ENCODE measurements at regions not wholly inside any gene's neighbourhood (a gene's known extent, or its start where the extent isn't known, plus 50 kb on each side); places are given as distances from the start of the nearest gene placed in this dataset.

- WGBS, 2 donors (ENCODE audit: low coverage in 1 of 2), result 84% methylated on average over 5 of the region's 6 CpGs; no CpG with 5 or more reads in 1 of the 2 donors
Observed at GRCh38 chr2:128782411-128783192, 463.9 kb upstream of the HS6ST1 start.

GRCh38 chr2:128783193-128783671 lies 464.6 kb upstream of the HS6ST1 start:
- no peaks in the 10 kb centered on the region for H3K4me1 ChIP-seq
- H3K9me3 ChIP-seq, result no peaks in the 10 kb centered on the region
- H3K27me3 ChIP-seq, result peaks cover 9% of the 10 kb centered on the region
- no peak overlapping the region for H3K4me3 ChIP-seq
- no peak for TF ChIP-seq EP300 (IDR thresholded peaks at IDR 0.05)
- TF ChIP-seq POLR2A (IDR thresholded peaks at IDR 0.05), result no peak
- TF ChIP-seq POLR2AphosphoS5 (IDR thresholded peaks at IDR 0.05), result no peak
- TF ChIP-seq, protein P1, sequence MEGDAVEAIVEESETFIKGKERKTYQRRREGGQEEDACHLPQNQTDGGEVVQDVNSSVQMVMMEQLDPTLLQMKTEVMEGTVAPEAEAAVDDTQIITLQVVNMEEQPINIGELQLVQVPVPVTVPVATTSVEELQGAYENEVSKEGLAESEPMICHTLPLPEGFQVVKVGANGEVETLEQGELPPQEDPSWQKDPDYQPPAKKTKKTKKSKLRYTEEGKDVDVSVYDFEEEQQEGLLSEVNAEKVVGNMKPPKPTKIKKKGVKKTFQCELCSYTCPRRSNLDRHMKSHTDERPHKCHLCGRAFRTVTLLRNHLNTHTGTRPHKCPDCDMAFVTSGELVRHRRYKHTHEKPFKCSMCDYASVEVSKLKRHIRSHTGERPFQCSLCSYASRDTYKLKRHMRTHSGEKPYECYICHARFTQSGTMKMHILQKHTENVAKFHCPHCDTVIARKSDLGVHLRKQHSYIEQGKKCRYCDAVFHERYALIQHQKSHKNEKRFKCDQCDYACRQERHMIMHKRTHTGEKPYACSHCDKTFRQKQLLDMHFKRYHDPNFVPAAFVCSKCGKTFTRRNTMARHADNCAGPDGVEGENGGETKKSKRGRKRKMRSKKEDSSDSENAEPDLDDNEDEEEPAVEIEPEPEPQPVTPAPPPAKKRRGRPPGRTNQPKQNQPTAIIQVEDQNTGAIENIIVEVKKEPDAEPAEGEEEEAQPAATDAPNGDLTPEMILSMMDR (IDR thresholded peaks at IDR 0.05), result no peak
- H3K36me3 ChIP-seq, result no peaks in the 10 kb centered on the region
- 61 to 87% methylated on average over 4 of the region's 9 CpGs for WGBS, 2 donors (ENCODE audit: low coverage in 1 of 2)
- no peak overlapping the region for H3K27ac ChIP-seq
- no peak for ATAC-seq

More at GRCh38 chr2:128782411-128783192, 463.9 kb upstream of the HS6ST1 start:
- no peak overlapping the region for H3K27ac ChIP-seq
- H3K4me3 ChIP-seq, result no peak overlapping the region
- no peak for TF ChIP-seq POLR2AphosphoS5 (IDR thresholded peaks at IDR 0.05)
- no peak for TF ChIP-seq POLR2A (IDR thresholded peaks at IDR 0.05)
- TF ChIP-seq, protein P1 (IDR thresholded peaks at IDR 0.05), result no peak
- no peak for TF ChIP-seq EP300 (IDR thresholded peaks at IDR 0.05)
- H3K27me3 ChIP-seq, result peaks cover 9% of the 10 kb centered on the region
- no peaks in the 10 kb centered on the region for H3K9me3 ChIP-seq
- ATAC-seq, result no peak
- H3K4me1 ChIP-seq, result no peaks in the 10 kb centered on the region
- no peaks in the 10 kb centered on the region for H3K36me3 ChIP-seq

GRCh38 chr2:128783896-128784295 lies 465.2 kb upstream of the HS6ST1 start:
- no peak for ATAC-seq
- H3K9me3 ChIP-seq, result no peaks in the 10 kb centered on the region
- no peaks in the 10 kb centered on the region for H3K36me3 ChIP-seq
- H3K4me1 ChIP-seq, result no peaks in the 10 kb centered on the region
- no peak overlapping the region for H3K4me3 ChIP-seq
- no peak overlapping the region for H3K27ac ChIP-seq
- TF ChIP-seq, protein P1 (IDR thresholded peaks at IDR 0.05), result no peak
- TF ChIP-seq EP300 (IDR thresholded peaks at IDR 0.05), result no peak
- TF ChIP-seq POLR2AphosphoS5 (IDR thresholded peaks at IDR 0.05), result no peak
- TF ChIP-seq POLR2A (IDR thresholded peaks at IDR 0.05), result no peak
- peaks cover 9% of the 10 kb centered on the region for H3K27me3 ChIP-seq
- WGBS, 2 donors (ENCODE audit: low coverage in 1 of 2), result 50% methylated on average over 2 of the region's 10 CpGs; no CpG with 5 or more reads in 1 of the 2 donors

DNA sequence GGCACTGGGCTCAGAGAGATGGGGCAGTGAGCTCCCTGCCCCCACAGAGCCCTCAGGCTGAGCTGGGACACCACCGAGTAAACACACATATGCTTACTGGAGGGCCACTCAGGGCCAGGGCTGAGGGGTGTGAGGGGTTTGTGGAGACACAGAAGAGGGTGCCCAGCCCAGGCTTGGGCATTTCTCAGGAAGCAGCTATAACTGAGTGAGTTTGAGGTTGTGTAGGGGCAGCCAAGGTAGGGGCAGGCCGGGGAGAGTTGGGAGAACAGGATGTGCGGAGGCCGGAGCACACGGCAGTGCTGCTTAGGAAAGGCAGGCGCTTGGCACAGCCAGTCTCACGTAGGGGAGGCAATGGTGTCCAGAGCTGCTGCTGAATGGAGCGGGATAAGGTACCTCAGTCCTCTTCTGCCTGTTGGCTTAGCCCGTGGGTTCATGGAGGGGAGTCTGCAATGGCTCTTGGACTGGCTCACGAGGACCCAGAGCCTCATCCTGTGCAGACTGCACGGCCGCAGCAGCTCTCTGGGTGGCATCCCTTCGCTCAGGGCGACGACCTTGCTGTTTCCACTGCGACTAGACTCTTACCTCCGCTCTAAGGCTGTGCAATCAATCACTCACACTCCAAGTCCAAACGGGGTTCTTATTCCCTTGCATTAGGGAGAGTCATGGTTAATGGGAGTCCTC lies 466.1 kb upstream of the HS6ST1 start:
- Histone ChIP-seq H3K36me3 (no peaks in the 10 kb centered on the region), H3K9me3 (no peaks in the 10 kb centered on the region), H3K4me3 (no peak overlapping the region), H3K27ac (no peak overlapping the region), H3K27me3 (peaks cover 9% of the 10 kb centered on the region), H3K4me1 (no peaks in the 10 kb centered on the region)
- ATAC-seq, result no peak
- TF ChIP-seq POLR2AphosphoS5 (IDR thresholded peaks at IDR 0.05) (no peak), POLR2A (IDR thresholded peaks at IDR 0.05) (no peak), EP300 (IDR thresholded peaks at IDR 0.05) (no peak)
- TF ChIP-seq, protein P1 (IDR thresholded peaks at IDR 0.05), result no peak
- 0 to 70% methylated on average over 1 to 5 of the region's 18 CpGs for WGBS, 2 donors (ENCODE audit: low coverage in 1 of 2)

All from gastroesophageal sphincter (tissue), 4 donors.